SK-N-MC (cell line): ENCODE measurements at regions not wholly inside any gene's neighbourhood (a gene's known extent, or its start where the extent isn't known, plus 50 kb on each side); places are given as distances from the start of the nearest gene placed in this dataset.

Experiments
- EZH2 ChIP-seq: fragments of 200-600 bp; sonication (generic); IDR thresholded peaks from one replicate; pipeline ENCODE4 v1.6.1; 2017; ENCODE audit warnings: antibody characterized with exemption
- FOXP2 ChIP-seq: optimal IDR thresholded peaks from 2 replicates; pipeline ENCODE3; 2011; ENCODE audit warnings: mild to moderate bottlenecking, moderate library complexity; ENCODE audit not compliant: insufficient read depth; ENCODE audit errors: extremely low read length, control extremely low read depth
- POLR2AphosphoS5 ChIP-seq: IDR thresholded peaks from 2 replicates; pipeline ENCODE4 v1.6.1; 2012; ENCODE audit warnings: mild to moderate bottlenecking, low read depth, low read length, borderline replicate concordance

DNA sequence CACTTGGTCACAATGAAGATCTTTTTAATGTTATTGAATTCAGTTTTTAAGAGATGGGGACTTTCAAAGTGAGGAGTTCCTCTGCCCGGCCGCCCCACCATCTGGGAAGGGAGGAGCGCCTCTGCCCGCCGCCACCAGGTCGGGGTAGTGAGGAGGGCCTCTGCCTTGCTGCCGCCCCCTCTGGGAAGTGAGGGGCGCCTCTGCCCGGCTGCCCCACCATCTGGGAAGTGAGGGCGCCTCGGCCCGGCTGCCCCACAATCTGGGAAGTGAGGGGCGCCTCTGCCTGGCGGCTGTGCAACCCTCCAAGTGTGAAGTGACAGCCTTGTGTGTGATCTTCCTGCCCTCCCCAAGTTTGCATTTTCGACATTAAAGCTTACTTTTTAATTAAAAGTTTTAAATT lies 899.3 kb downstream of the TRIB2 start:
- TF ChIP-seq EZH2 (no peak), POLR2AphosphoS5 (no peak), FOXP2 (no peak)
